OCI-LY1 (cell line): ENCODE measurements at regions not wholly inside any gene's neighbourhood (a gene's known extent, or its start where the extent isn't known, plus 50 kb on each side); places are given as distances from the start of the nearest gene placed in this dataset.

Source experiments
- H2AFZ ChIP-seq: fragments of 200-600 bp; sonication (generic), shearing (Covaris generic); 2 replicates; pipeline ENCODE4 v1.6.0; 2014; ENCODE audit warnings: antibody characterized with exemption, mild to moderate bottlenecking, low read length
- H3F3A ChIP-seq: fragments of 200-600 bp; sonication (generic), shearing (Covaris generic); 2 replicates; pipeline ENCODE4 v1.6.0; 2014; ENCODE audit warnings: mild to moderate bottlenecking, antibody characterized with exemption, low read length, moderate library complexity; ENCODE audit not compliant: insufficient read depth
- H3K27ac ChIP-seq: fragments of 200-600 bp; sonication (generic); 2 replicates; pipeline ENCODE4 v1.5.1; 2014; ENCODE audit warnings: low read length, mixed run types, mild to moderate bottlenecking, low read depth; ENCODE audit not compliant: poor library complexity, severe bottlenecking
- H3K27me3 ChIP-seq: fragments of 200-600 bp; sonication (generic); 2 replicates; pipeline ENCODE4 v1.6.0; 2014; ENCODE audit warnings: antibody characterized with exemption, mild to moderate bottlenecking, low read length, moderate library complexity; ENCODE audit not compliant: insufficient read depth
- H3K36me3 ChIP-seq: fragments of 200-600 bp; sonication (generic); 2 replicates; pipeline ENCODE4 v1.6.1; 2014; ENCODE audit warnings: mild to moderate bottlenecking, antibody characterized with exemption, low read length, moderate library complexity, mixed read lengths; ENCODE audit not compliant: insufficient read depth
- H3K4me1 ChIP-seq: fragments of 200-600 bp; sonication (generic); 2 replicates; pipeline ENCODE4 v1.5.1; 2014; ENCODE audit warnings: mild to moderate bottlenecking, low read length, moderate library complexity; ENCODE audit not compliant: insufficient read depth, severe bottlenecking
- H3K4me2 ChIP-seq: fragments of 200-600 bp; sonication (generic), shearing (Covaris generic); 2 replicates; pipeline ENCODE4 v1.6.1; 2014; ENCODE audit warnings: low read length
- H3K4me3 ChIP-seq: fragments of 200-600 bp; sonication (generic); 2 replicates; pipeline ENCODE4 v1.5.1; 2014; ENCODE audit warnings: low read length, low read depth, mild to moderate bottlenecking, mixed read lengths; ENCODE audit not compliant: poor library complexity, severe bottlenecking
- H3K79me2 ChIP-seq: fragments of 200-600 bp; shearing (Covaris generic); 2 replicates; pipeline ENCODE4 v1.6.1; 2016; ENCODE audit warnings: mixed run types, low read length, mixed read lengths; ENCODE audit not compliant: insufficient read depth
- H3K9ac ChIP-seq: fragments of 200-600 bp; sonication (generic), shearing (Covaris generic); 2 replicates; pipeline ENCODE4 v1.6.1; 2014; ENCODE audit warnings: mild to moderate bottlenecking, low read length, mixed read lengths
- H3K9me2 ChIP-seq: fragments of 200-600 bp; sonication (generic), shearing (Covaris generic); 2 replicates; pipeline ENCODE4 v1.6.1; 2014; ENCODE audit warnings: low read depth, mild to moderate bottlenecking, low read length, mixed read lengths
- H3K9me3 ChIP-seq: fragments of 200-600 bp; shearing (Covaris generic); 2 replicates; pipeline ENCODE4 v1.6.1; 2014; ENCODE audit warnings: low read length, mixed read lengths
- H4K20me1 ChIP-seq: fragments of 200-600 bp; sonication (generic), shearing (Covaris generic); 2 replicates; pipeline ENCODE4 v1.6.0; 2016; ENCODE audit warnings: mild to moderate bottlenecking, low read length; ENCODE audit not compliant: insufficient read depth
- CTCF ChIP-seq: fragments of 200-600 bp; sonication (generic), shearing (Covaris generic); IDR thresholded peaks from 2 replicates; pipeline ENCODE4 v1.5.1; 2017; ENCODE audit warnings: mild to moderate bottlenecking, antibody characterized with exemption, low read length, moderate library complexity, mixed read lengths
- EZH2 ChIP-seq: fragments of 200-600 bp; sonication (generic), shearing (Covaris generic); IDR thresholded peaks from 2 replicates; pipeline ENCODE4 v1.8.0; 2017; ENCODE audit warnings: borderline replicate concordance, mixed run types, mild to moderate bottlenecking, antibody characterized with exemption, low read length, moderate library complexity, mixed read lengths

DNA sequence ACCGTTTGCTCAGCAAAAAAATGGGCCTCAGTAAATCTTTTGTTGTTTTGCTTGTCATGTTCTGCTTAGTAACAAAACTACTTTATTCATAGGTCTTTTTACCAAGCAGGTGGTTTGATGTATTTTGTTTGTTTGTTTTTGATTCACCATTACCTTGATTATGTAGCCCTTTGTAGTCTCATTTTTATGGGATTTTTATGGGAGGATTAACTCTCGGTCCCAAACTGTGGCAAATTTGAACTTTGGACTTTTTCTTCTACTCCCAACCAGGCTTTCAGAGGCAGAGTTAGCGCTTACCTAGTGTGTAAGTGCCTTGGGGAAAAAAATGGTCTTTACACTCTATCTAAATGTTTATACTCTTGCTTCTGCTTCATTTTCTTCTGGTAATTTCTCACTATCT, 276.7 kb upstream of the POU1F1 start:
- no peaks in the 10 kb centered on the region for H3K4me1 ChIP-seq
- no peaks in the 10 kb centered on the region for H3K9me3 ChIP-seq
- H3K27me3 ChIP-seq = no peaks in the 10 kb centered on the region
- no peaks in the 10 kb centered on the region for H4K20me1 ChIP-seq
- H2AFZ ChIP-seq = no peak overlapping the region
- H3K36me3 ChIP-seq = no peaks in the 10 kb centered on the region
- no peak overlapping the region for H3K27ac ChIP-seq
- H3K4me2 ChIP-seq = no peak overlapping the region
- no peak overlapping the region for H3K4me3 ChIP-seq
- no peak for TF ChIP-seq EZH2
- no peak for TF ChIP-seq CTCF
- no peaks in the 10 kb centered on the region for H3K9me2 ChIP-seq
- no peaks in the 10 kb centered on the region for H3F3A ChIP-seq
- no peak overlapping the region for H3K9ac ChIP-seq
- no peaks in the 10 kb centered on the region for H3K79me2 ChIP-seq

DNA sequence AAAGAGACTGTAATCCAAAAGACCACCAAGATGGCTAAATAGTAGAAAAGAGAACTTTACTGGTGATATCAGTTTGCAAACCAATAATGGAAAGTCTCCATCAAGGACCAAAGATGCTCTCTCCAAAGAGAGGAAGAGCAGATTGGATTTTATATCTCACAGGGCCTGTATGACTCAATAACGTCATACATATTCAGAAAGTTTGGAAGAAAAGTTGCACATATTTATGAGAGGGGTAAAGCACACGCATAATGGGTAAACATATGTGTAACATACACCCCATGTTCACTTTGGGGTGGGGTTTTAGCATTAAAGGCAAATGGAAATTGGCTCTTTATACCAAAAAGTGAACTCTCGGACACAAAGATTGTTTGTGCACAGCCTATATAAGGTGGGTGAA, 274.5 kb upstream of the POU1F1 start:
- TF ChIP-seq CTCF (no peak), EZH2 (no peak)
- H3K9me3 ChIP-seq = no peaks in the 10 kb centered on the region
- H3K4me2 ChIP-seq = no peak overlapping the region
- no peak overlapping the region for H3K9ac ChIP-seq
- H3K4me3 ChIP-seq = no peak overlapping the region
- no peaks in the 10 kb centered on the region for H3K9me2 ChIP-seq
- no peaks in the 10 kb centered on the region for H3K36me3 ChIP-seq
- H3K27me3 ChIP-seq = no peaks in the 10 kb centered on the region
- H3K4me1 ChIP-seq = no peaks in the 10 kb centered on the region
- no peaks in the 10 kb centered on the region for H3F3A ChIP-seq
- no peaks in the 10 kb centered on the region for H4K20me1 ChIP-seq
- H2AFZ ChIP-seq = no peak overlapping the region
- H3K79me2 ChIP-seq = no peaks in the 10 kb centered on the region
- no peak overlapping the region for H3K27ac ChIP-seq

DNA sequence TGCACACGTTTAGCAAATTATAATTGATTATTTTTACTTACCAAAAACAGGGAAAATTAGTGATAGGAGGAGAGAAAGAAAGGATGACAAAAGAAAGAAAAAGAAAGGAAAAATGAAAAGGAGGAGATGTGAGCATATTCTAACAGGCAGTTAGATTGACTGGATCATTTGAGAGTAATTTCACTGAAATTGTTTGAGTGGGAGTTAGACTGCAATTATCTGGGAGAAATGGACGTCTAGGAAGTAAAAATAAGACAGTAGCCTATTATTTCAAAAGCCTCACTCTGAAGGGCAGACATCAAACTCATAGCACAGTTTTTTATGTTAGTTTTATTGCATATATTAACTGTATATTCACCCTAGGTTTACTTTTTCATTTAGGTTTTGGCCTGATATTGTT, 272.8 kb upstream of the POU1F1 start:
- Histone ChIP-seq H3K9ac (no peak overlapping the region), H4K20me1 (no peaks in the 10 kb centered on the region), H3F3A (no peaks in the 10 kb centered on the region), H2AFZ (no peak overlapping the region), H3K4me3 (no peak overlapping the region), H3K4me2 (no peak overlapping the region), H3K36me3 (no peaks in the 10 kb centered on the region), H3K9me3 (no peaks in the 10 kb centered on the region), H3K79me2 (no peaks in the 10 kb centered on the region), H3K27me3 (no peaks in the 10 kb centered on the region), H3K27ac (no peak overlapping the region), H3K9me2 (no peaks in the 10 kb centered on the region), H3K4me1 (no peaks in the 10 kb centered on the region)
- TF ChIP-seq EZH2 (no peak), CTCF (no peak)

DNA sequence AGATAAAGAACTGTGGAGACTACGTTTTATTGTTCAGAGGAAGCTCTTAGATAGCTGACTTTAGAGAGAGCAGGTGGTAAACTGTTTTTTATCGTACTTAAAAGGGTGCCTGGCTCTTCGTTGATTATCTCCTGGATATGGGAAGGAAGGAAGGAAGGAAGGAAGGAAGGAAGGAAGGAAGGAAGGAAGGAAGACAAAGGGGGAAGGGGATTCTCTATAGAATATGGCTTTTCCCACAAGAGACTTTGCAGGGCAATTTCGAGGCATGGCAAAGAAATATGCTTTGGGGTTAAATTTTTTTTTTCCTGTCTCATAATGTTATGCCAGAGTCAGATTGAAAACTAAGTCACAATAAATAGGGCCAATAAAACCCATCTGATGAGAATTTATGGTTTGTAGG, 271.9 kb upstream of the POU1F1 start:
- TF ChIP-seq EZH2 = no peak
- TF ChIP-seq CTCF = no peak
- no peak overlapping the region for H2AFZ ChIP-seq
- no peaks in the 10 kb centered on the region for H3K9me3 ChIP-seq
- no peaks in the 10 kb centered on the region for H3K9me2 ChIP-seq
- H3K27ac ChIP-seq = no peak overlapping the region
- no peaks in the 10 kb centered on the region for H4K20me1 ChIP-seq
- H3F3A ChIP-seq = no peaks in the 10 kb centered on the region
- no peak overlapping the region for H3K4me2 ChIP-seq
- H3K4me1 ChIP-seq = no peaks in the 10 kb centered on the region
- no peaks in the 10 kb centered on the region for H3K36me3 ChIP-seq
- H3K27me3 ChIP-seq = no peaks in the 10 kb centered on the region
- H3K79me2 ChIP-seq = no peaks in the 10 kb centered on the region
- H3K9ac ChIP-seq = no peak overlapping the region
- H3K4me3 ChIP-seq = no peak overlapping the region
